DMS153 treated with DMSO at 0.1 percent for 48 hours (cell line): ENCODE measurements at regions not wholly inside any gene's neighbourhood (a gene's known extent, or its start where the extent isn't known, plus 50 kb on each side); places are given as distances from the start of the nearest gene placed in this dataset.

ENCODE experiments used
- DNase-seq: peaks from one replicate; lab custom pipeline; 2025; ENCODE audit not compliant: unreplicated experiment; lab: John Stamatoyannopoulos, UW

DNA sequence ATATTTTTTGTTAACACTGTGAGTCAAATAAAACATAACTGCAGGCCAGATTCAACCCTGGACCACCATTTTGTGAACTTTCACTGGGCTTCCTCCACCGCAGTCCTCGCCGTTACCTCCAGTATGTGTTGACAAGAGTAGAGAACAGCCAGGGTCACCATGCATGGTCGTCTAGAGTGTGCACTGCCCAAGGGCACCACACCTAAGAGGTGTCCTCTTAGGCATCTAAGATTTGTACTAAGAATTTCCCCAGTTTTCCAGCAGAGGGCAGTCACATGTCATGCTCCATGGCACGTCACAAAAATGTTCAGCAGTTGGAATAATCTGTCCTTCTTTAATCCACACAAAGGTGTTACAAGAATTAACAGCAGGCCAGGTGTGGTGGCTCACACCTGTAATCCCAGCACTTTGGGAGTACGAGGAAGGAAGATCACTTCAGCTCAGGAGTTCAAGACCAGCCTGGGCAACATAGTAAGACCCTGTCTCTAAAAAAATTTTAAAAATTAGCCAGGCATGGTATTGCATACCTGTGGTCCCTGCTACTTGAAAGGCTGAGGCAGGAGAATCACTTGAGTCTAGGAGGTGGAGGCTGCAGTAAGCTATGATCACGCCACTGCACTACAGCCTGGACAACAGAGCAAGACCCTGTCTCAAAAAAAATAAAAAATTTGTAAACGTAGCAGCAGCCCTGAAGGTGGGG is 71.2 kb upstream of the FOXK1 start:
- DNase-seq = peak; percentile 15

GRCh38 chr7:4612237-4612636 is 69.9 kb upstream of the FOXK1 start:
- DNase-seq = no peak

GRCh38 chr7:4612939-4613841 is 68.9 kb upstream of the FOXK1 start:
- DNase-seq = no peak

DNA sequence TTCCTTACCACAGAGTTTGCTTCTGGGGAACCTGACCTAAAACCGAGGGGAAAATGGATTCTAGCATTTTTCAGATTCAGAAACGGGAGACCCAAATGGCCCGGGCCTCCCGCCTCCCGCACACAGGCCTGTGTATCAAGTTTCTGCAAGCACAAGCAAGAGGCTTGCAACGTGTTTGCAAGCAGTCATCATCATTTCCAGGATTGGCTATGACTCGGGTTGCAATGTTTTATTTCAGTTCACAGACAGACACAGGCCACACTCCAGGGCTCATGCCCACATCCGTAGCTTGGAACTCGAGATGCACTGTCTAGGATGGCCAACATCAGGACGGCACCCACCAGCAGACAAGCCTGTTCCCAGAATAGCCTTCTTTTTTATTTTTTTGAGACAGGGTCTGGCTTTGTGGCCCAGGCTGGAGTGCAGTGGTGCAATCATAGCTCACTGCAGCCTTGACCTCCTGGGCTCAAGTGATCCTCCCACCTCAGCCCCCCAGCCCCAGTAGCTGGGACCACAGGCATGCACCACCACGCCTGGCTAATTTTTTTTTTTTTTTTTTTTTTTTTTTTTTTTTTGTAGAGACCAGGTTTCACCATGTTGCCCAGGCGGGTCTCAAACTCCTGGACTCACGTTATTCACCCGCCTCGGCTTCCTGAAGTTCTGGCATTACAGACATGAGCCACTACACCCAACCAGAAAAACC is 68.1 kb upstream of the FOXK1 start:
- no peak for DNase-seq

DNA sequence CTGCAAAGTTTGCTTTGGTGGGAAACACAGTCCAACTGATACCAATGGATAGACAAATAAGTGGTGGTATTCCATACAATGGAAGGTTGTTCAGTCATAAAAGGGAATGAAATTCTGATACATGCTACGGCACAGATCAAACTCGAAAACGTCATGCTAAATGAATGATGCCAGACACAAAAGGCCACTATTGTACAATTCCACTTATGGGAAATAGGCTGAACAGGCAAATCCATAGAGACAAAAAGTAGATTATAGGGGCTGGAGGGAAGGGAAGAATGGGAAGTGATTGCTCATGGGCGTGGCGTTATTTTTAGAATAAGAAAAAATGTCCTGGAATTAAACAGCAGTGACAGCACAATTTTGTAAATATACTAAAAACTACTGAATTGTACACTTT is 66.0 kb upstream of the FOXK1 start:
- no peak for DNase-seq

DNA sequence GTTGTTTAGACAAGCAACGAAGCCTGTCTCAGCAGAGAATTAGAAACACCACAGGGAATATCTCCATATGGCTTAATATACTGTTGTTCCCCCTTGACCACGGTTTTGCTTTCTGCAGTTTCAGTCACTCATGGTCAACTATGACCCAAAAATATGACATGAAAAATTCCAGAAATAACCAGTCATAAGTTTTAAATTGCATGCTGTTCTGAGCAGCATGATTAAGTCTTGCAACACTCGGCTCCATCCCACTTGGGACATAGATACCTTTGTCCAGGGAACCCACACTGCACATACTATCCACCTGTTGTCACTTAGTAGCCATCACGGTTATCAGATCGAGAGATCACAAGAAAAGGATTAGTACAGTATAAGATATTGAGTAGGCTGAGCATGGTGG is 60.7 kb upstream of the FOXK1 start:
- DNase-seq = no peak

- DNase-seq = no peak
Measured at GRCh38 chr7:4626318-4626845, 55.7 kb upstream of the FOXK1 start.

DNA sequence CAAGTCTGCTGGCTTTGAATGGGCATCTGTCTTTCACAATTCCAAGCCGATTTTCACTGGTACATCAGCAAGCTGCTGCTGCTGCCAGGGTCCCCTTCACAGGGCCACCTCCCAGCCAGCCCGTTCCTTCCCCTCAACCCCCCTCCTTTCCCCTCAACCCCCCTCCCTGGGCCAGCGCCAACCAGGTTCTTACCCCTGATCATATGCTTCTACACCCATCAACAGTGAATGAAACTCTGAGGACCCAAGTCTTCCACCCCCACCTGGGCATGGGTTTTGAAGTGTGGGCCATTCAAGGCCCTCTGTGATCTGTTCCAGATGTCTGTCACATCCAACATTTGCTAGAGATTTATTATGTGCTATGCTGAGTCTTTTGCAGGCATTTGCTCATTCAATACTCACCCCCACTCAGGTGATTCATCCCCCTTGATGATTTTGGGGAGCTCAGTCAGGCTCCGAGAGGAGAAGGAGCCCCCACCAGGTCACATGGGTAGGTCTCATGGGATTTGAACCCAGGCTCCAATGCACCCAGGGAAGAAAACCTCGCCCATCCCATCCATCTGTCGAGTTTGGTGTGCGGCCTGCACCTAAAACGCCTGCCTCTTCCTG is 52.7 kb upstream of the FOXK1 start:
- DNase-seq = no peak

- peak; percentile 83 for DNase-seq
Measured at GRCh38 chr7:4631380-4632179, 50.5 kb upstream of the FOXK1 start.
